NCI-H146 (cell line): ENCODE measurements at regions not wholly inside any gene's neighbourhood (a gene's known extent, or its start where the extent isn't known, plus 50 kb on each side); places are given as distances from the start of the nearest gene placed in this dataset.
"Not testable (repeated sequence)": the region's sequence is repeated elsewhere in the genome, so short reads cannot be mapped to it uniquely, and the experiment has no call there.

Experiments used
- DNase-seq: peaks from one replicate; lab custom pipeline; 2025; lab: John Stamatoyannopoulos, UW

- DNase-seq: no peak
These were observed 95.7 kb downstream of the FASLG start for GRCh38 chr1:172754609-172755008.

- no peak for DNase-seq
These were observed 96.2 kb downstream of the FASLG start for GRCh38 chr1:172755099-172755498.

- DNase-seq: no peak
These were observed 97.1 kb downstream of the FASLG start for GRCh38 chr1:172756024-172756423.

GRCh38 chr1:172758259-172758658 is 99.4 kb downstream of the FASLG start:
- no peak for DNase-seq

GRCh38 chr1:172760121-172760520 is 101.2 kb downstream of the FASLG start:
- DNase-seq: no peak

GRCh38 chr1:172761581-172762486 is 102.9 kb downstream of the FASLG start:
- DNase-seq: no peak

- no peak for DNase-seq
These were observed 104.2 kb downstream of the FASLG start for GRCh38 chr1:172763057-172763456.

- DNase-seq: no peak
These were observed 105.5 kb downstream of the FASLG start for GRCh38 chr1:172764378-172764777.

- DNase-seq: no peak
These were observed 107.6 kb downstream of the FASLG start for GRCh38 chr1:172766462-172766861.

GRCh38 chr1:172770071-172770470 is 111.2 kb downstream of the FASLG start:
- no peak for DNase-seq

- DNase-seq: no peak
These were observed 115.7 kb downstream of the FASLG start for GRCh38 chr1:172774561-172774960.

GRCh38 chr1:172775606-172776005 is 116.7 kb downstream of the FASLG start:
- DNase-seq: no peak

- no peak for DNase-seq
These were observed 117.2 kb downstream of the FASLG start for GRCh38 chr1:172776071-172776470.

- no peak for DNase-seq
These were observed 118.9 kb downstream of the FASLG start for GRCh38 chr1:172777767-172778166.

GRCh38 chr1:172778456-172779455 is 119.9 kb downstream of the FASLG start:
- DNase-seq: no peak

GRCh38 chr1:172779491-172779890 is 120.6 kb downstream of the FASLG start:
- DNase-seq: no peak

GRCh38 chr1:172781513-172782140 is 122.7 kb downstream of the FASLG start:
- DNase-seq: no peak

- DNase-seq: no peak
These were observed 130.9 kb downstream of the FASLG start for GRCh38 chr1:172789840-172790239.

- no peak for DNase-seq
These were observed 131.3 kb downstream of the FASLG start for GRCh38 chr1:172790245-172790644.

- DNase-seq: no peak
These were observed 134.9 kb downstream of the FASLG start for GRCh38 chr1:172793823-172794222.

GRCh38 chr1:172795741-172796140 is 136.8 kb downstream of the FASLG start:
- DNase-seq: no peak

- not testable (repeated sequence) for DNase-seq
These were observed 140.9 kb downstream of the FASLG start for GRCh38 chr1:172799804-172800203.
